Smooth muscle cell (in vitro differentiated cells): ENCODE measurements at regions not wholly inside any gene's neighbourhood (a gene's known extent, or its start where the extent isn't known, plus 50 kb on each side); places are given as distances from the start of the nearest gene placed in this dataset.

Source experiments
- DNase-seq: peaks from one replicate; lab custom pipeline; 2025; ENCODE audit not compliant: unreplicated experiment; lab: John Stamatoyannopoulos, UW
- H2AFZ ChIP-seq: fragments of 200-600 bp; sonication (generic); 2 replicates; pipeline ENCODE4 v1.6.0; 2016; ENCODE audit warnings: antibody characterized with exemption, low read depth, mild to moderate bottlenecking
- H3F3A ChIP-seq: fragments of 200-600 bp; sonication (generic); 2 replicates; pipeline ENCODE4 v1.6.0; 2017; ENCODE audit warnings: antibody characterized with exemption, low read depth
- H3K27ac ChIP-seq: fragments of 200-600 bp; sonication (generic); 2 replicates; pipeline ENCODE4 v1.5.1; 2016; ENCODE audit warnings: low read depth, mild to moderate bottlenecking
- H3K27me3 ChIP-seq: fragments of 200-600 bp; sonication (generic); 2 replicates; pipeline ENCODE4 v1.6.1; 2016; ENCODE audit warnings: low read depth, mild to moderate bottlenecking
- H3K36me3 ChIP-seq: fragments of 200-600 bp; sonication (generic); 2 replicates; pipeline ENCODE4 v1.5.1; 2016; ENCODE audit warnings: low read depth
- H3K4me1 ChIP-seq: fragments of 200-600 bp; sonication (generic); 2 replicates; pipeline ENCODE4 v1.5.1; 2016; ENCODE audit warnings: low read depth
- H3K4me2 ChIP-seq: fragments of 200-600 bp; sonication (generic); 2 replicates; pipeline ENCODE4 v1.6.0; 2016; ENCODE audit warnings: mild to moderate bottlenecking
- H3K4me3 ChIP-seq: fragments of 200-600 bp; sonication (generic); 2 replicates; pipeline ENCODE4 v1.5.1; 2016; ENCODE audit warnings: mild to moderate bottlenecking
- H3K79me2 ChIP-seq: fragments of 200-600 bp; sonication (generic); 2 replicates; pipeline ENCODE4 v1.6.0; 2016; ENCODE audit warnings: low read depth, mild to moderate bottlenecking
- H3K9ac ChIP-seq: fragments of 200-600 bp; sonication (generic); 2 replicates; pipeline ENCODE4 v1.6.0; 2016; ENCODE audit warnings: low read depth
- H3K9me3 ChIP-seq: fragments of 200-600 bp; sonication (generic); replicated peaks from 2 replicates; pipeline ENCODE4 v1.5.1; 2016; ENCODE audit warnings: low read depth
- H4K20me1 ChIP-seq: fragments of 200-600 bp; sonication (generic); 2 replicates; pipeline ENCODE4 v1.6.0; 2016; ENCODE audit warnings: low read depth
- WGBS: methylation state at CpG from one replicate; pipeline ENCODE4 v1.1.7; 2016; ENCODE audit warnings: low lambda C conversion rate; 5-methylcytosine and 5-hydroxymethylcytosine counted together
- TF ChIP-seq, protein P1 (sequence below): fragments of 200-600 bp; sonication (generic); IDR thresholded peaks from 2 replicates; pipeline ENCODE4 v1.5.1; 2017; ENCODE audit warnings: borderline replicate concordance, mild to moderate bottlenecking, antibody characterized with exemption; ENCODE audit not compliant: insufficient read depth, poor library complexity, severe bottlenecking

DNA sequence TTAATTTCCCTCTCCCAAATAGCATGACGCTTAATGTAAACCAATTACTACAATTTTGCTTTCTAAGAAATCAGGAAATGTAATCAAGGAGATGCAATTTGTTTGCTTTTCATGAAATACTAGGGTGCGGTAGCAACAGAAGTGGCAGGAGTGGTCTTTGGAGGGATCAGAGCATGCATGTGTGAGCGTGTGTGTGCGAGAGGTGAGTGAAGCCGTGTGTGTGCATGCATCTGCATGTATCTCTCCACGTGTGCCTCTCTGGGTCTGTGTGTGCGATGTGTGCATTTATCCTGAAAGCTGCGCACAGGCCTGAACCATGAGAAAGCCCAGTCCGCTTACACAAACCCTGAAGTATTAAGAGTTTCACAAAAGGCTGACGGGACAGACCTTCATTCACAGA is 249.8 kb upstream of the C1orf174 start:
- no peaks in the 10 kb centered on the region for H3K27me3 ChIP-seq
- H3F3A ChIP-seq, result no peaks in the 10 kb centered on the region
- no peaks in the 10 kb centered on the region for H3K4me1 ChIP-seq
- no peaks in the 10 kb centered on the region for H3K36me3 ChIP-seq
- H3K9ac ChIP-seq, result no peak overlapping the region
- no peak for DNase-seq
- H3K79me2 ChIP-seq, result no peaks in the 10 kb centered on the region
- H3K27ac ChIP-seq, result no peak overlapping the region
- no peak overlapping the region for H2AFZ ChIP-seq
- H4K20me1 ChIP-seq, result no peaks in the 10 kb centered on the region
- no peaks in the 10 kb centered on the region for H3K9me3 ChIP-seq
- TF ChIP-seq, protein P1, sequence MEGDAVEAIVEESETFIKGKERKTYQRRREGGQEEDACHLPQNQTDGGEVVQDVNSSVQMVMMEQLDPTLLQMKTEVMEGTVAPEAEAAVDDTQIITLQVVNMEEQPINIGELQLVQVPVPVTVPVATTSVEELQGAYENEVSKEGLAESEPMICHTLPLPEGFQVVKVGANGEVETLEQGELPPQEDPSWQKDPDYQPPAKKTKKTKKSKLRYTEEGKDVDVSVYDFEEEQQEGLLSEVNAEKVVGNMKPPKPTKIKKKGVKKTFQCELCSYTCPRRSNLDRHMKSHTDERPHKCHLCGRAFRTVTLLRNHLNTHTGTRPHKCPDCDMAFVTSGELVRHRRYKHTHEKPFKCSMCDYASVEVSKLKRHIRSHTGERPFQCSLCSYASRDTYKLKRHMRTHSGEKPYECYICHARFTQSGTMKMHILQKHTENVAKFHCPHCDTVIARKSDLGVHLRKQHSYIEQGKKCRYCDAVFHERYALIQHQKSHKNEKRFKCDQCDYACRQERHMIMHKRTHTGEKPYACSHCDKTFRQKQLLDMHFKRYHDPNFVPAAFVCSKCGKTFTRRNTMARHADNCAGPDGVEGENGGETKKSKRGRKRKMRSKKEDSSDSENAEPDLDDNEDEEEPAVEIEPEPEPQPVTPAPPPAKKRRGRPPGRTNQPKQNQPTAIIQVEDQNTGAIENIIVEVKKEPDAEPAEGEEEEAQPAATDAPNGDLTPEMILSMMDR, result no peak
- H3K4me3 ChIP-seq, result no peak overlapping the region
- 89% methylated on average over 10 of the region's 10 CpGs for WGBS
- no peak overlapping the region for H3K4me2 ChIP-seq

DNA sequence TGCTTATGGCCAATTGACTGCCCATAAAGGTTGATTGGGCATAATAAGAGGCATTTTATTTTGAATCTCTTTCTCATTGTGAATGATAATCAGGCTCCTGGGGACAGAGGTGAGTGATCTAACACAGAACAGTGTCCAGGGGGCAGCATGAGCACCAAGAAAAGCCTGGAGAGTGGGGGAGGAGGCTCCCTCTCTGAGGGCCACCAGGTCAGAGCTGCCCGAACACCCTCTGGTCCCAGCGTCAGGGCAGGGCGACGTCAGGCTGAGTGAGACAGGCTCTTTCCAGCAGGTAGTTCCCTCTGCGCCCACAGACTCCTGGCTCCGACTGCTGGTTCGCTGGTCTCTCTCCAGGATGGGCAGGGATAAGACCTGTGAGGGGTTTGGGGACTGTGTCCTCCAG is 250.2 kb upstream of the C1orf174 start:
- no peak overlapping the region for H3K4me3 ChIP-seq
- no peak overlapping the region for H3K9ac ChIP-seq
- WGBS, result 83% methylated on average over 7 of the region's 7 CpGs
- no peaks in the 10 kb centered on the region for H3K27me3 ChIP-seq
- TF ChIP-seq, protein P1, result no peak
- no peaks in the 10 kb centered on the region for H3K79me2 ChIP-seq
- no peak overlapping the region for H3K4me2 ChIP-seq
- no peaks in the 10 kb centered on the region for H3F3A ChIP-seq
- no peak overlapping the region for H3K27ac ChIP-seq
- no peaks in the 10 kb centered on the region for H3K4me1 ChIP-seq
- H2AFZ ChIP-seq, result no peak overlapping the region
- no peaks in the 10 kb centered on the region for H3K9me3 ChIP-seq
- no peaks in the 10 kb centered on the region for H3K36me3 ChIP-seq
- H4K20me1 ChIP-seq, result no peaks in the 10 kb centered on the region
- DNase-seq, result no peak

DNA sequence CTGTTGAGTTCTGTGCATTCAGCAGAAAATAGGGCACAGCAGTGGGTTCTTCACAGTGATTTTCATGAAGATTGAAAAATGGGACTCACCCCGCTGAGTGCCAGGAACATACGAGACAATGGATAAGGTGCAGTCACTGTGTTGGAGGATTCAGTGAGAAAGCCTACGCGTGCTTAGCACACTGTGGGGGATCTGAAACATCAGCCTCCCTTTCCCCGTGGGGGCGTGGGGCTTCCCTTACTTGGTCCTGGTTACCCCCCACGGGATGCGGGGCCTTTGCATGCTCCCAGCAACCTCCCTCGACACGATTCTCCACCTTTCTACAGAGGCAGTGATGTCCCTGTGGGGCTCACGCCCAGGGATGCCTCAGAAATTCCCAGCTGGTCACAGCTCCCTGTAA is 252.2 kb upstream of the C1orf174 start:
- no peak for DNase-seq
- Histone ChIP-seq H3K9ac (no peak overlapping the region), H3K27ac (no peak overlapping the region), H3K4me2 (no peak overlapping the region), H3K36me3 (no peaks in the 10 kb centered on the region), H3K4me1 (no peaks in the 10 kb centered on the region), H3K79me2 (no peaks in the 10 kb centered on the region), H3K9me3 (no peaks in the 10 kb centered on the region), H2AFZ (no peak overlapping the region), H3F3A (no peaks in the 10 kb centered on the region), H3K27me3 (no peaks in the 10 kb centered on the region), H3K4me3 (no peak overlapping the region), H4K20me1 (no peaks in the 10 kb centered on the region)
- TF ChIP-seq, protein P1, result no peak
- 95% methylated on average over 11 of the region's 11 CpGs for WGBS

DNA sequence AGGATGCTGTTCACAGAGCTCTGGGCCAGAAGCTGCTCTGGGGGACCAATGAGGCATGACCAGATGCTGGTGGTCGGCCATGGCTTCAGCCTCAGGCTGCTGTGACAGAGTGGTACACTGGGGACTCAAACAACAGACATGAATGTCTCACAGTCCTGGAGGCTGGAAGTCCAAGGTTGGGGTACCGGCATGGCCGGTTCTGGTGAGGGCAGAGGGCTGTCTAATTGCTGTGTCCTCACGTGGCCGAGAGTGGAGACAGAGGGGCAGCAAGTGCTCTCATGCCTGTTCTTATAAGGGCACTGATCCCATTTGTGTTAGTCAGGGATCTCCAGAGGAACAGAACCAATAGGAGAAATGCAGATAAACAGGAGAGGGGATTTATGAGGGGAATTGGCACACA is 253.5 kb upstream of the C1orf174 start:
- Histone ChIP-seq H3K79me2 (no peaks in the 10 kb centered on the region), H2AFZ (no peak overlapping the region), H3K4me2 (no peak overlapping the region), H3K9me3 (no peaks in the 10 kb centered on the region), H3K36me3 (no peaks in the 10 kb centered on the region), H4K20me1 (no peaks in the 10 kb centered on the region), H3F3A (no peaks in the 10 kb centered on the region), H3K4me1 (no peaks in the 10 kb centered on the region), H3K27me3 (no peaks in the 10 kb centered on the region), H3K4me3 (no peak overlapping the region), H3K27ac (no peak overlapping the region), H3K9ac (no peak overlapping the region)
- WGBS, result 88% methylated on average over 5 of the region's 5 CpGs
- TF ChIP-seq, protein P1, result no peak
- no peak for DNase-seq
